PC-9 (cell line): ENCODE measurements at regions not wholly inside any gene's neighbourhood (a gene's known extent, or its start where the extent isn't known, plus 50 kb on each side); places are given as distances from the start of the nearest gene placed in this dataset.

Experiments
- EZH2 ChIP-seq: fragments of 200-600 bp; sonication (generic); IDR thresholded peaks from 2 replicates; pipeline ENCODE4 v1.8.0; 2017; ENCODE audit warnings: antibody characterized with exemption, low read depth
- TF ChIP-seq, protein P1 (sequence below): fragments of 200-600 bp; sonication (generic); conservative IDR thresholded peaks from 2 replicates; pipeline ENCODE4 v1.6.1; 2017; ENCODE audit warnings: mixed run types, antibody characterized with exemption, mild to moderate bottlenecking, moderate library complexity

DNA sequence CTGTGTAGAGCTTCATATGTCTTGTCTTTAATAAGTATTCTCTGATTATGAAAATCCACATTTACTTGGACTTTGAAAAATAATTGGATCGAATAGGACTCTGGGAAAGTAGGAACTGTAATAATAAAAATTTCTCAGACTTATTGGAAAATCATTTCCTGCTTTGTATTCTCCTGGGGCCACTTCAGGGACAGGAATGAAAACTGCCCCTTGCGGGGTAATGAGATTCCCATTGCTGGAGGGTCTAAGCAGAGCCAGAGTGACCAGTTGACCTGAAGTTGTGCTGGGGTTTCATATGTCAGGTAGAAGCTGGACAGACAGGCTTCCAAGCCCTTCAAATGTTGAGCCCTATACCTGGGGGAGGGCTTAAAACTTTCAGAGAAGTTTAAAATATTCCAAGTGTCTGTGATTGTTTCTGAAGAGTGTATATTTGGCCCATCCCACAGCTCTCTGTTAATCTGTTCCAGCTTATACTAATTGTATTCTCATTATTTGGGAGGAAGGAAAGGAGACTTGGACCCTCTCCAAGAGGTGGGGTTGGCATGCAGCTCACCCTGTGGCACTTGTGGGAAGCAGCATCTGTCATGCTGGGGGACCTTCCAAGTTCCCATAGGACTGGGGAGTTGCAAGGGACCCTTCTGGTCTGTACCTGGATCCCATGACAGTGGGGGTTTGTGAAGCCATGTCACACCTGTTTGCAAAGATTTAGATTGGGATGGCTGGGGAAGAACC is 268.7 kb upstream of the ATP5MC3 start:
- TF ChIP-seq EZH2, result no peak
- TF ChIP-seq, protein P1, sequence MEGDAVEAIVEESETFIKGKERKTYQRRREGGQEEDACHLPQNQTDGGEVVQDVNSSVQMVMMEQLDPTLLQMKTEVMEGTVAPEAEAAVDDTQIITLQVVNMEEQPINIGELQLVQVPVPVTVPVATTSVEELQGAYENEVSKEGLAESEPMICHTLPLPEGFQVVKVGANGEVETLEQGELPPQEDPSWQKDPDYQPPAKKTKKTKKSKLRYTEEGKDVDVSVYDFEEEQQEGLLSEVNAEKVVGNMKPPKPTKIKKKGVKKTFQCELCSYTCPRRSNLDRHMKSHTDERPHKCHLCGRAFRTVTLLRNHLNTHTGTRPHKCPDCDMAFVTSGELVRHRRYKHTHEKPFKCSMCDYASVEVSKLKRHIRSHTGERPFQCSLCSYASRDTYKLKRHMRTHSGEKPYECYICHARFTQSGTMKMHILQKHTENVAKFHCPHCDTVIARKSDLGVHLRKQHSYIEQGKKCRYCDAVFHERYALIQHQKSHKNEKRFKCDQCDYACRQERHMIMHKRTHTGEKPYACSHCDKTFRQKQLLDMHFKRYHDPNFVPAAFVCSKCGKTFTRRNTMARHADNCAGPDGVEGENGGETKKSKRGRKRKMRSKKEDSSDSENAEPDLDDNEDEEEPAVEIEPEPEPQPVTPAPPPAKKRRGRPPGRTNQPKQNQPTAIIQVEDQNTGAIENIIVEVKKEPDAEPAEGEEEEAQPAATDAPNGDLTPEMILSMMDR, result no peak
